Endothelial cell of umbilical vein (primary cell): ENCODE measurements at regions not wholly inside any gene's neighbourhood (a gene's known extent, or its start where the extent isn't known, plus 50 kb on each side); places are given as distances from the start of the nearest gene placed in this dataset.
"Not testable (repeated sequence)": the region's sequence is repeated elsewhere in the genome, so short reads cannot be mapped to it uniquely, and the experiment has no call there.

ENCODE experiments used
- BruUV-seq: library from RNA; stranded (reverse); fragments of 400-500 nt; replicated peaks from 2 replicates; lab custom pipeline; 2021; lab: Mats Ljungman, UMichigan
- CTCF ChIA-PET: fragments of 300-600, 350-600 bp; sonication (Branson Sonifier 250); formaldehyde crosslinking; loops from one replicate; lab custom pipeline; 2021; ENCODE audit warnings: antibody characterized with exemption, inconsistent platforms; lab: Charles Lee
- POLR2A ChIA-PET: fragments of 300-600, 350-600 bp; sonication (Branson Sonifier 250); formaldehyde crosslinking; loops from one replicate; lab custom pipeline; 2021; ENCODE audit warnings: antibody characterized with exemption, inconsistent platforms; lab: Charles Lee
- DNase-seq: peaks from one replicate; pipeline ENCODE4 v3.0.0-alpha.2; 2011; ENCODE audit warnings: low read depth, low spot score
- FAIRE-seq: peaks from 2 replicates; lab custom pipeline; 2011; peaks lifted over from hg19 to GRCh38; lab: Jason Lieb, UNC
- H2AFZ ChIP-seq: 2 replicates; pipeline ENCODE4 v1.6.0; 2012; ENCODE audit warnings: low read depth, low read length, control low read depth, inconsistent platforms
- H3K27ac ChIP-seq: 2 replicates; pipeline ENCODE4 v1.5.1; 2011; ENCODE audit warnings: low read depth, mild to moderate bottlenecking, control low read depth, low read length, moderate library complexity; ENCODE audit not compliant: insufficient read depth
- H3K27me3 ChIP-seq, 2 experiments: 2 replicates each; pipeline versions ENCODE4 v1.6.0 to v1.6.1; 2011; ENCODE audit warnings: low read length in 2 of 2, mixed read lengths in 1 of 2; ENCODE audit not compliant: control insufficient read depth in 2 of 2, insufficient read depth in 2 of 2
- H3K36me3 ChIP-seq, 2 experiments: 2 replicates in 1 of 2; 3 replicates in 1 of 2; pipeline ENCODE4 v1.5.1; 2011; ENCODE audit warnings: low read length in 2 of 2, mild to moderate bottlenecking in 1 of 2, moderate library complexity in 1 of 2; ENCODE audit not compliant: control insufficient read depth in 2 of 2, insufficient read depth in 2 of 2; ENCODE audit errors: extremely low read depth in 1 of 2
- H3K4me1 ChIP-seq: 3 replicates; pipeline ENCODE4 v1.5.1; 2011; ENCODE audit warnings: mild to moderate bottlenecking, low read length; ENCODE audit not compliant: control insufficient read depth, insufficient read depth; ENCODE audit errors: extremely low read depth
- H3K4me2 ChIP-seq: 2 replicates; pipeline ENCODE4 v1.6.1; 2011; ENCODE audit warnings: low read length, control low read depth, mixed read lengths; ENCODE audit not compliant: insufficient read depth
- H3K4me3 ChIP-seq, 3 experiments: fragments of 200-600 bp in 1 of 3; sonication (generic), shearing (Covaris generic) in 1 of 3; replicated peaks in 1 of 3; 2 replicates each; pipeline ENCODE4 v1.5.1; 2011 to 2016; ENCODE audit warnings: control low read depth in 3 of 3, low read length in 3 of 3, mild to moderate bottlenecking in 2 of 3, inconsistent platforms in 1 of 3, low read depth in 1 of 3, moderate library complexity in 1 of 3; ENCODE audit not compliant: insufficient read depth in 1 of 3
- H3K79me2 ChIP-seq: 2 replicates; pipeline ENCODE4 v1.6.0; 2012; ENCODE audit warnings: low read length, inconsistent platforms; ENCODE audit not compliant: control insufficient read depth, insufficient read depth
- H3K9ac ChIP-seq: replicated peaks from 2 replicates; pipeline ENCODE3; 2011; ENCODE audit warnings: low read length, control low read depth; ENCODE audit not compliant: insufficient read depth; ENCODE audit errors: extremely low read depth
- H3K9me1 ChIP-seq: replicated peaks from 3 replicates; pipeline ENCODE4 v1.6.0; 2011; ENCODE audit warnings: mild to moderate bottlenecking, low read length; ENCODE audit not compliant: control insufficient read depth, insufficient read depth; ENCODE audit errors: extremely low read depth
- H3K9me3 ChIP-seq: replicated peaks from 2 replicates; pipeline ENCODE4 v1.5.1; 2012; ENCODE audit warnings: low read length, inconsistent platforms; ENCODE audit not compliant: control insufficient read depth, insufficient read depth
- H4K20me1 ChIP-seq: replicated peaks from 2 replicates; pipeline ENCODE3; 2011; ENCODE audit warnings: mild to moderate bottlenecking, low read length; ENCODE audit not compliant: control insufficient read depth, insufficient read depth; ENCODE audit errors: extremely low read depth
- FOS ChIP-seq: IDR thresholded peaks from 2 replicates; pipeline ENCODE4 v1.6.1; 2011; ENCODE audit warnings: mild to moderate bottlenecking, low read length, moderate library complexity, borderline replicate concordance; ENCODE audit not compliant: insufficient read depth
- GATA2 ChIP-seq: IDR thresholded peaks from 2 replicates; pipeline ENCODE4 v1.7.0; 2011; ENCODE audit warnings: low read depth, mild to moderate bottlenecking, moderate library complexity, mixed read lengths, low read length; ENCODE audit not compliant: insufficient read length, insufficient read depth
- JUN ChIP-seq: IDR thresholded peaks from 2 replicates; pipeline ENCODE4 v1.6.1; 2011; ENCODE audit warnings: borderline replicate concordance, low read depth; ENCODE audit not compliant: insufficient read length, insufficient read depth
- MAX ChIP-seq: IDR thresholded peaks from 2 replicates; pipeline ENCODE4 v1.6.1; 2011; ENCODE audit not compliant: insufficient read depth, insufficient read length
- MYC ChIP-seq: IDR thresholded peaks from one replicate; pipeline ENCODE4 v1.6.1; 2011; ENCODE audit warnings: mild to moderate bottlenecking, low read depth, low read length
- POLR2A ChIP-seq: IDR thresholded peaks from 2 replicates; pipeline ENCODE4 v1.6.1; 2012; ENCODE audit warnings: low read depth, mild to moderate bottlenecking, control low read depth, low read length
- POLR2AphosphoS5 ChIP-seq: IDR thresholded peaks from 2 replicates; pipeline ENCODE4 v1.6.1; 2012; ENCODE audit warnings: low read depth, mild to moderate bottlenecking, control low read depth, low read length, moderate library complexity; ENCODE audit not compliant: insufficient read depth
- dilution Hi-C: fragments of 300-500 bp; cut with MboI; formaldehyde crosslinking; loops from one replicate; pipeline ENCODE4 v1.15.0; 2019; ENCODE audit warnings: low sequenced_read_pairs; ENCODE audit not compliant: extremely low pct_ligation_motif_present
- intact Hi-C: fragments of 100-400 bp; cut with micrococcal nuclease; formaldehyde crosslinking; loops from one replicate; pipeline ENCODE4 v1.10.0; 2022

GRCh38 chr4:116272336-116272735 lies 813.0 kb downstream of the TRAM1L1 start:
- dilution Hi-C loops, result no loop called here
- no peak for FAIRE-seq
- CTCF ChIA-PET, result no interaction called here

GRCh38 chr4:116260931-116261330 lies 824.4 kb downstream of the TRAM1L1 start:
- H3K4me3 ChIP-seq, DNase-seq, H3K9me3 ChIP-seq, H3K4me1 ChIP-seq, H3K9ac ChIP-seq, H3K4me2 ChIP-seq, intact Hi-C loops, H3K9me1 ChIP-seq, H3K36me3 ChIP-seq, FAIRE-seq, dilution Hi-C loops, H3K27me3 ChIP-seq, H3K79me2 ChIP-seq, H3K27ac ChIP-seq, H4K20me1 ChIP-seq, POLR2A ChIA-PET, CTCF ChIA-PET, H2AFZ ChIP-seq, BruUV-seq: not testable (repeated sequence)

More at GRCh38 chr4:116272336-116272735, 813.0 kb downstream of the TRAM1L1 start:
- H3K4me1 ChIP-seq, result no peaks in the 10 kb centered on the region
- no peaks in the 10 kb centered on the region for H3K79me2 ChIP-seq
- intact Hi-C loops, result no loop called here
- TF ChIP-seq MAX, result no peak
- TF ChIP-seq JUN, result no peak
- TF ChIP-seq POLR2AphosphoS5, result no peak
- no peak for TF ChIP-seq MYC
- TF ChIP-seq GATA2, result no peak
- TF ChIP-seq POLR2A, result no peak
- no peak for TF ChIP-seq FOS
- POLR2A ChIA-PET, result no interaction called here
- H2AFZ ChIP-seq, result no peak overlapping the region
- H3K4me3 ChIP-seq, result no peak overlapping the region
- no peaks in the 10 kb centered on the region for H3K27me3 ChIP-seq
- H3K9ac ChIP-seq, result no peak overlapping the region
- no peak overlapping the region for H3K27ac ChIP-seq
- DNase-seq, result no peak
- no peaks in the 10 kb centered on the region for H3K36me3 ChIP-seq
- H3K4me2 ChIP-seq, result no peak overlapping the region
- BruUV-seq, result no TSS peak
- H4K20me1 ChIP-seq, result no peaks in the 10 kb centered on the region
- peaks cover 3% of the 10 kb centered on the region for H3K9me3 ChIP-seq
- H3K9me1 ChIP-seq, result no peaks in the 10 kb centered on the region
